Astrocyte of the cerebellum (primary cell): ENCODE measurements at regions not wholly inside any gene's neighbourhood (a gene's known extent, or its start where the extent isn't known, plus 50 kb on each side); places are given as distances from the start of the nearest gene placed in this dataset.

Experiments
- DNase-seq: peaks from one replicate; pipeline ENCODE4 v3.0.0-alpha.2; 2011; ENCODE audit warnings: low read depth
- H3K4me3 ChIP-seq: 2 replicates; pipeline ENCODE4 v1.5.1; 2011; ENCODE audit warnings: mild to moderate bottlenecking, low read depth, low read length, moderate library complexity
- CTCF ChIP-seq: IDR thresholded peaks from 2 replicates; pipeline ENCODE4 v1.5.1; 2012; ENCODE audit warnings: low read length, low read depth, moderate library complexity, mild to moderate bottlenecking; ENCODE audit errors: missing control alignments
- in situ Hi-C: cut with HindIII; loops from 2 replicates; pipeline ENCODE4 v1.10.0; 2017; ENCODE audit warnings: low sequenced_read_pairs

- DNase-seq = no peak
- TF ChIP-seq CTCF = no peak
- in situ Hi-C loops = loop anchor here (5.0 kb wide), 1 partner anchor 81 kb away; no protein-coding TSS in a partner anchor
- no peak overlapping the region for H3K4me3 ChIP-seq
Measured at GRCh38 chr12:104828015-104828414, 130.1 kb downstream of the SLC41A2 start.

- H3K4me3 ChIP-seq = no peak overlapping the region
- in situ Hi-C loops = loop anchor here (5.0 kb wide), 1 partner anchor 80 kb away; no protein-coding TSS in a partner anchor
- no peak for DNase-seq
- peak; percentile 33 for TF ChIP-seq CTCF
Measured at GRCh38 chr12:104827587-104827986, 130.5 kb downstream of the SLC41A2 start.

- TF ChIP-seq CTCF = no peak
- H3K4me3 ChIP-seq = no peak overlapping the region
- DNase-seq = no peak
- in situ Hi-C loops = loop anchor here (5.0 kb wide), 1 partner anchor 78 kb away; no protein-coding TSS in a partner anchor
Measured at GRCh38 chr12:104825408-104825807, 132.7 kb downstream of the SLC41A2 start.

GRCh38 chr12:104823985-104824461, 134.1 kb downstream of the SLC41A2 start:
- no peak overlapping the region for H3K4me3 ChIP-seq
- in situ Hi-C loops = no loop called here
- TF ChIP-seq CTCF = no peak
- no peak for DNase-seq

- in situ Hi-C loops = no loop called here
Measured at GRCh38 chr12:104822941-104823340, 135.1 kb downstream of the SLC41A2 start.

GRCh38 chr12:104816845-104817503, 141.1 kb downstream of the SLC41A2 start:
- TF ChIP-seq CTCF = no peak
- no peak overlapping the region for H3K4me3 ChIP-seq
- no peak for DNase-seq
- in situ Hi-C loops = no loop called here

More at GRCh38 chr12:104822941-104823340, 135.1 kb downstream of the SLC41A2 start:
- no peak for DNase-seq
- no peak overlapping the region for H3K4me3 ChIP-seq
- TF ChIP-seq CTCF = no peak

GRCh38 chr12:104815935-104816334, 142.2 kb downstream of the SLC41A2 start:
- in situ Hi-C loops = no loop called here
- no peak overlapping the region for H3K4me3 ChIP-seq
- DNase-seq = no peak
- TF ChIP-seq CTCF = no peak
